NCI-H2196 (cell line): ENCODE measurements at regions not wholly inside any gene's neighbourhood (a gene's known extent, or its start where the extent isn't known, plus 50 kb on each side); places are given as distances from the start of the nearest gene placed in this dataset.
"Not testable (repeated sequence)": the region's sequence is repeated elsewhere in the genome, so short reads cannot be mapped to it uniquely, and the experiment has no call there.

Experiments
- DNase-seq: peaks from one replicate; lab custom pipeline; 2025; ENCODE audit not compliant: unreplicated experiment; lab: John Stamatoyannopoulos, UW

- DNase-seq: no peak
Measured at GRCh38 chr4:100657187-100657586, 139.4 kb upstream of the EMCN start.

GRCh38 chr4:100651499-100652175 is 133.8 kb upstream of the EMCN start:
- no peak for DNase-seq

GRCh38 chr4:100649417-100649816 is 131.6 kb upstream of the EMCN start:
- no peak for DNase-seq

GRCh38 chr4:100644150-100644549 is 126.3 kb upstream of the EMCN start:
- no peak for DNase-seq

- no peak for DNase-seq
Measured at GRCh38 chr4:100641336-100641735, 123.5 kb upstream of the EMCN start.

- no peak for DNase-seq
Measured at GRCh38 chr4:100635899-100636298, 118.1 kb upstream of the EMCN start.

- no peak for DNase-seq
Measured at GRCh38 chr4:100633269-100633668, 115.4 kb upstream of the EMCN start.

- peak; percentile 13 for DNase-seq
Measured at GRCh38 chr4:100632163-100632562, 114.3 kb upstream of the EMCN start.

- no peak for DNase-seq
Measured at GRCh38 chr4:100631281-100631968, 113.6 kb upstream of the EMCN start.

- no peak for DNase-seq
Measured at GRCh38 chr4:100630341-100630740, 112.5 kb upstream of the EMCN start.

- no peak for DNase-seq
Measured at GRCh38 chr4:100609810-100610209, 92.0 kb upstream of the EMCN start.

GRCh38 chr4:100608651-100609050 is 90.8 kb upstream of the EMCN start:
- DNase-seq: not testable (repeated sequence)

GRCh38 chr4:100605144-100605543 is 87.3 kb upstream of the EMCN start:
- no peak for DNase-seq

GRCh38 chr4:100593935-100594334 is 76.1 kb upstream of the EMCN start:
- DNase-seq: no peak

- DNase-seq: peak; percentile 32
Measured at GRCh38 chr4:100591161-100591876, 73.5 kb upstream of the EMCN start.

- DNase-seq: no peak
Measured at GRCh38 chr4:100590325-100590724, 72.5 kb upstream of the EMCN start.

- no peak for DNase-seq
Measured at GRCh38 chr4:100588076-100588475, 70.3 kb upstream of the EMCN start.

- no peak for DNase-seq
Measured at GRCh38 chr4:100582146-100582545, 64.3 kb upstream of the EMCN start.

- peak; percentile 29 for DNase-seq
Measured at GRCh38 chr4:100581337-100581736, 63.5 kb upstream of the EMCN start.

GRCh38 chr4:100576570-100576969 is 58.7 kb upstream of the EMCN start:
- DNase-seq: no peak

- no peak for DNase-seq
Measured at GRCh38 chr4:100574607-100575006, 56.8 kb upstream of the EMCN start.

GRCh38 chr4:100569196-100569595 is 51.4 kb upstream of the EMCN start:
- DNase-seq: no peak
